Central memory CD8-positive, alpha-beta T cell (primary cell): ENCODE measurements at regions not wholly inside any gene's neighbourhood (a gene's known extent, or its start where the extent isn't known, plus 50 kb on each side); places are given as distances from the start of the nearest gene placed in this dataset.
A peak's percentile ranks its signal among the peaks of the same experiment; 100 is the strongest.
"Not testable (repeated sequence)": the region's sequence is repeated elsewhere in the genome, so short reads cannot be mapped to it uniquely, and the experiment has no call there.

Source experiments
- ATAC-seq: fragments of 150-1000 bp; cut with Tn5 transposase; replicated peaks from 2 replicates; pipeline ENCODE4 v1.10.0; 2022; ENCODE audit warnings: mild to moderate bottlenecking, moderate FRiP score, moderate number of reproducible peaks; ENCODE audit not compliant: poor library complexity, severe bottlenecking; ENCODE audit errors: extremely low read depth
- DNase-seq, 2 donors: peaks; one replicate each; pipeline ENCODE4 v3.0.0; 2021; ENCODE audit warnings: low spot score in 2 of 2
- H3K27ac Mint-ChIP-seq: one replicate; pipeline ENCODE4 v1.8.0; 2022; ENCODE audit warnings: low read depth, mild to moderate bottlenecking, moderate library complexity, mixed read lengths
- H3K27me3 Mint-ChIP-seq: one replicate; pipeline ENCODE4 v1.8.0; 2022; ENCODE audit warnings: mixed read lengths
- H3K36me3 Mint-ChIP-seq: one replicate; pipeline ENCODE4 v1.8.0; 2022; ENCODE audit warnings: mild to moderate bottlenecking, moderate library complexity, mixed read lengths; ENCODE audit not compliant: insufficient read depth
- H3K4me1 Mint-ChIP-seq: one replicate; pipeline ENCODE4 v1.8.0; 2022; ENCODE audit warnings: mixed read lengths
- H3K4me3 Mint-ChIP-seq: one replicate; pipeline ENCODE4 v1.8.0; 2022; ENCODE audit warnings: mild to moderate bottlenecking, moderate library complexity, mixed read lengths
- H3K9me3 Mint-ChIP-seq: one replicate; pipeline ENCODE4 v1.8.0; 2022; ENCODE audit warnings: mixed read lengths

- Mint-ChIP-seq H3K4me3 (no peak overlapping the region), H3K27me3 (no peaks in the 10 kb centered on the region), H3K36me3 (no peaks in the 10 kb centered on the region), H3K27ac (no peak overlapping the region), H3K9me3 (peaks cover 13% of the 10 kb centered on the region), H3K4me1 (no peaks in the 10 kb centered on the region)
- DNase-seq (no peak), ATAC-seq (no peak)
These were observed 337.0 kb upstream of the SLITRK5 start for GRCh38 chr13:87334176-87334575.

GRCh38 chr13:87336346-87336889 lies 334.8 kb upstream of the SLITRK5 start:
- H3K36me3 Mint-ChIP-seq, ATAC-seq, H3K27me3 Mint-ChIP-seq, H3K4me1 Mint-ChIP-seq, H3K27ac Mint-ChIP-seq, H3K4me3 Mint-ChIP-seq, DNase-seq: not testable (repeated sequence)
- peaks cover 15% of the 10 kb centered on the region for H3K9me3 Mint-ChIP-seq

- Mint-ChIP-seq H3K27me3 (no peaks in the 10 kb centered on the region), H3K36me3 (no peaks in the 10 kb centered on the region), H3K4me3 (no peak overlapping the region), H3K27ac (no peak overlapping the region), H3K4me1 (no peaks in the 10 kb centered on the region), H3K9me3 (peaks cover 14% of the 10 kb centered on the region)
- ATAC-seq: no peak
- DNase-seq: no peak
These were observed 327.0 kb upstream of the SLITRK5 start for GRCh38 chr13:87344176-87344575.

- ATAC-seq (no peak), DNase-seq (no peak)
- Mint-ChIP-seq H3K27me3 (no peaks in the 10 kb centered on the region), H3K4me1 (no peaks in the 10 kb centered on the region), H3K27ac (no peak overlapping the region), H3K36me3 (peaks cover 3% of the 10 kb centered on the region), H3K9me3 (peaks cover 23% of the 10 kb centered on the region), H3K4me3 (no peak overlapping the region)
These were observed 315.7 kb upstream of the SLITRK5 start for GRCh38 chr13:87355451-87355850.

GRCh38 chr13:87356314-87356713 lies 314.9 kb upstream of the SLITRK5 start:
- Mint-ChIP-seq H3K9me3 (peaks cover 28% of the 10 kb centered on the region), H3K4me3 (no peak overlapping the region), H3K36me3 (peaks cover 3% of the 10 kb centered on the region), H3K27ac (peak overlapping the region; percentile 35), H3K27me3 (no peaks in the 10 kb centered on the region), H3K4me1 (no peaks in the 10 kb centered on the region)
- DNase-seq: no peak
- no peak for ATAC-seq

GRCh38 chr13:87358319-87358718 lies 312.9 kb upstream of the SLITRK5 start:
- DNase-seq (no peak), ATAC-seq (no peak)
- Mint-ChIP-seq H3K9me3 (peaks cover 24% of the 10 kb centered on the region), H3K4me1 (no peaks in the 10 kb centered on the region), H3K27ac (no peak overlapping the region), H3K36me3 (peaks cover 3% of the 10 kb centered on the region), H3K27me3 (no peaks in the 10 kb centered on the region), H3K4me3 (no peak overlapping the region)

- Mint-ChIP-seq H3K9me3 (peaks cover 18% of the 10 kb centered on the region), H3K4me3 (no peak overlapping the region), H3K36me3 (no peaks in the 10 kb centered on the region), H3K4me1 (no peaks in the 10 kb centered on the region), H3K27ac (no peak overlapping the region), H3K27me3 (no peaks in the 10 kb centered on the region)
- DNase-seq (no peak), ATAC-seq (no peak)
These were observed 310.0 kb upstream of the SLITRK5 start for GRCh38 chr13:87361216-87361615.

GRCh38 chr13:87368639-87369038 lies 302.5 kb upstream of the SLITRK5 start:
- no peaks in the 10 kb centered on the region for H3K4me1 Mint-ChIP-seq
- H3K4me3 Mint-ChIP-seq: no peak overlapping the region
- no peaks in the 10 kb centered on the region for H3K36me3 Mint-ChIP-seq
- H3K27me3 Mint-ChIP-seq: no peaks in the 10 kb centered on the region
- no peak for DNase-seq
- H3K9me3 Mint-ChIP-seq: peaks cover 25% of the 10 kb centered on the region
- ATAC-seq: no peak
- H3K27ac Mint-ChIP-seq: no peak overlapping the region

GRCh38 chr13:87376081-87376480 lies 295.1 kb upstream of the SLITRK5 start:
- DNase-seq (no peak), ATAC-seq (no peak)
- no peak overlapping the region for H3K4me3 Mint-ChIP-seq
- peaks cover 15% of the 10 kb centered on the region for H3K9me3 Mint-ChIP-seq
- no peaks in the 10 kb centered on the region for H3K4me1 Mint-ChIP-seq
- H3K27ac Mint-ChIP-seq: no peak overlapping the region
- no peaks in the 10 kb centered on the region for H3K27me3 Mint-ChIP-seq
- H3K36me3 Mint-ChIP-seq: no peaks in the 10 kb centered on the region

- ATAC-seq: no peak
- Mint-ChIP-seq H3K4me1 (no peaks in the 10 kb centered on the region), H3K4me3 (no peak overlapping the region), H3K27me3 (no peaks in the 10 kb centered on the region), H3K36me3 (no peaks in the 10 kb centered on the region), H3K27ac (no peak overlapping the region), H3K9me3 (peaks cover 19% of the 10 kb centered on the region)
- DNase-seq: no peak
These were observed 287.1 kb upstream of the SLITRK5 start for GRCh38 chr13:87384099-87384498.

- Mint-ChIP-seq H3K36me3 (no peaks in the 10 kb centered on the region), H3K27me3 (no peaks in the 10 kb centered on the region), H3K4me3 (no peak overlapping the region), H3K4me1 (no peaks in the 10 kb centered on the region), H3K27ac (no peak overlapping the region), H3K9me3 (peaks cover 14% of the 10 kb centered on the region)
- ATAC-seq: no peak
- DNase-seq: no peak
These were observed 277.8 kb upstream of the SLITRK5 start for GRCh38 chr13:87393358-87393757.

- no peak for DNase-seq
- Mint-ChIP-seq H3K27me3 (no peaks in the 10 kb centered on the region), H3K4me1 (no peaks in the 10 kb centered on the region), H3K36me3 (no peaks in the 10 kb centered on the region), H3K27ac (no peak overlapping the region), H3K4me3 (no peak overlapping the region), H3K9me3 (peaks cover 23% of the 10 kb centered on the region)
- ATAC-seq: no peak
These were observed 273.1 kb upstream of the SLITRK5 start for GRCh38 chr13:87398047-87398446.

- Mint-ChIP-seq H3K27me3 (no peaks in the 10 kb centered on the region), H3K4me3 (no peak overlapping the region), H3K9me3 (peaks cover 26% of the 10 kb centered on the region), H3K36me3 (no peaks in the 10 kb centered on the region), H3K4me1 (no peaks in the 10 kb centered on the region), H3K27ac (no peak overlapping the region)
- DNase-seq (no peak), ATAC-seq (no peak)
These were observed 267.3 kb upstream of the SLITRK5 start for GRCh38 chr13:87403748-87404432.
